ENCODE measurements at regions not wholly inside any gene's neighbourhood (a gene's known extent, or its start where the extent isn't known, plus 50 kb on each side); places are given as distances from the start of the nearest gene placed in this dataset.

DNA sequence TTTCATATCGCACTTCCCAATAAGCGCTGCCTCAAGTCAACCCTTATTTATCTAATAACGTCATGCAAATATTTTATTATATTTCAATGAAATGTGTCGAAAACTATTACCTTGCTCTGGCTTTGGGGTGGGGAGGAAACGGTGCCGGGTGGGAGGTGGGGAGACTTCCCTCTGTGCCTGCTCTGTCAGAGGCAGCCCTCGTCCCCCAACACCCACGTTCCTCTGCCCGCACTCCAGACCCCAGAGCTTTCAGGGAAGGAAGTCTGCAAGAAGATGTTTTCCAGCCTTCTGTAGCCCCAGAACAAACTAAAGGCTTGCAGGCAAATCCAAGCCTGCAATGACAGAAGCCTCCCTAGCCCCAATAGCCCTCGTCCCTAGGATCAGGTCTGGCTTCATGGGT is 235.7 kb downstream of the BUD13 start:
- no peak for TF ChIP-seq CTCF (conservative IDR thresholded peaks at IDR 0.05 in 1 of 2, IDR thresholded peaks at IDR 0.05 in 1 of 2; ENCODE audit: low read depth in 1 of 2, low read length in 2 of 2)
- TF ChIP-seq EZH2 (IDR thresholded peaks at IDR 0.05; ENCODE audit: low read length, missing control alignments), result no peak
